Breast epithelium (tissue), 4 donors: ENCODE measurements at regions not wholly inside any gene's neighbourhood (a gene's known extent, or its start where the extent isn't known, plus 50 kb on each side); places are given as distances from the start of the nearest gene placed in this dataset.

Source experiments
- DNase-seq, 2 donors: peaks; one replicate each; pipeline ENCODE4 v3.0.0-alpha.2; 2019; ENCODE audit warnings: low spot score in 2 of 2
- H3K27ac ChIP-seq, 2 donors: fragments of 200-600 bp; sonication (generic) in 1 of 2; one replicate each; pipeline ENCODE4 v1.5.1; 2016 to 2019; ENCODE audit warnings: mild to moderate bottlenecking in 1 of 2
- H3K27me3 ChIP-seq, 2 donors: fragments of 200-600 bp; sonication (generic) in 1 of 2; one replicate each; pipeline versions ENCODE4 v1.5.1 to v1.6.0; 2017 to 2019; ENCODE audit warnings: control low read depth in 1 of 2, mild to moderate bottlenecking in 1 of 2
- H3K36me3 ChIP-seq: fragments of 200-600 bp; one replicate; pipeline ENCODE4 v1.5.1; 2019
- H3K4me1 ChIP-seq, 2 donors: fragments of 200-600 bp; sonication (generic); one replicate each; pipeline ENCODE4 v1.5.1; 2016 to 2019; ENCODE audit warnings: control low read depth in 1 of 2
- H3K4me3 ChIP-seq, 3 donors: fragments of 200-600 bp; sonication (generic); 1 replicate in 2 of 3; 2 replicates in 1 of 3; pipeline ENCODE4 v1.5.1; 2016 to 2019; ENCODE audit warnings: mild to moderate bottlenecking in 3 of 3, moderate library complexity in 2 of 3
- H3K9me3 ChIP-seq, 2 donors: fragments of 200-600 bp; sonication (generic) in 1 of 2; one replicate each; pipeline ENCODE4 v1.5.1; 2016 to 2019; ENCODE audit warnings: control low read depth in 1 of 2
- POLR2A ChIP-seq: fragments of 450-650 bp; IDR thresholded peaks from one replicate; pipeline ENCODE4 v1.6.1; 2016; ENCODE audit warnings: antibody characterized with exemption, mild to moderate bottlenecking, moderate library complexity
- POLR2AphosphoS5 ChIP-seq, 3 donors: sonication (generic); formaldehyde crosslinking; IDR thresholded peaks; one replicate each; pipeline ENCODE4 v1.6.1; 2017; ENCODE audit warnings: antibody characterized with exemption in 3 of 3
- intact Hi-C: fragments of 100-400 bp; cut with DNase I; formaldehyde crosslinking; loops from one replicate; pipeline ENCODE4 v1.15.1; 2023; ENCODE audit warnings: low total_unique reads
- TF ChIP-seq, protein P1 (sequence below), 3 donors: fragments of 450-650 bp; IDR thresholded peaks; one replicate each; pipeline ENCODE4 v1.5.1; 2016 to 2017; ENCODE audit warnings: antibody characterized with exemption in 3 of 3, mild to moderate bottlenecking in 3 of 3, moderate library complexity in 3 of 3

- no peaks in the 10 kb centered on the region for H3K9me3 ChIP-seq
- H3K27ac ChIP-seq, result no peak overlapping the region
- DNase-seq, result no peak
- no peaks in the 10 kb centered on the region for H3K4me1 ChIP-seq
- no peaks in the 10 kb centered on the region for H3K36me3 ChIP-seq
- no peak overlapping the region for H3K4me3 ChIP-seq
- TF ChIP-seq, protein P1, sequence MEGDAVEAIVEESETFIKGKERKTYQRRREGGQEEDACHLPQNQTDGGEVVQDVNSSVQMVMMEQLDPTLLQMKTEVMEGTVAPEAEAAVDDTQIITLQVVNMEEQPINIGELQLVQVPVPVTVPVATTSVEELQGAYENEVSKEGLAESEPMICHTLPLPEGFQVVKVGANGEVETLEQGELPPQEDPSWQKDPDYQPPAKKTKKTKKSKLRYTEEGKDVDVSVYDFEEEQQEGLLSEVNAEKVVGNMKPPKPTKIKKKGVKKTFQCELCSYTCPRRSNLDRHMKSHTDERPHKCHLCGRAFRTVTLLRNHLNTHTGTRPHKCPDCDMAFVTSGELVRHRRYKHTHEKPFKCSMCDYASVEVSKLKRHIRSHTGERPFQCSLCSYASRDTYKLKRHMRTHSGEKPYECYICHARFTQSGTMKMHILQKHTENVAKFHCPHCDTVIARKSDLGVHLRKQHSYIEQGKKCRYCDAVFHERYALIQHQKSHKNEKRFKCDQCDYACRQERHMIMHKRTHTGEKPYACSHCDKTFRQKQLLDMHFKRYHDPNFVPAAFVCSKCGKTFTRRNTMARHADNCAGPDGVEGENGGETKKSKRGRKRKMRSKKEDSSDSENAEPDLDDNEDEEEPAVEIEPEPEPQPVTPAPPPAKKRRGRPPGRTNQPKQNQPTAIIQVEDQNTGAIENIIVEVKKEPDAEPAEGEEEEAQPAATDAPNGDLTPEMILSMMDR (IDR thresholded peaks at IDR 0.05), result no peak
- TF ChIP-seq POLR2A (no peak), POLR2AphosphoS5 (IDR thresholded peaks at IDR 0.05) (no peak)
- H3K27me3 ChIP-seq, result no peaks in the 10 kb centered on the region
- intact Hi-C loops, result no loop called here
These were observed 147.6 kb downstream of the MIAT start for GRCh38 chr22:26804911-26805539.

DNA sequence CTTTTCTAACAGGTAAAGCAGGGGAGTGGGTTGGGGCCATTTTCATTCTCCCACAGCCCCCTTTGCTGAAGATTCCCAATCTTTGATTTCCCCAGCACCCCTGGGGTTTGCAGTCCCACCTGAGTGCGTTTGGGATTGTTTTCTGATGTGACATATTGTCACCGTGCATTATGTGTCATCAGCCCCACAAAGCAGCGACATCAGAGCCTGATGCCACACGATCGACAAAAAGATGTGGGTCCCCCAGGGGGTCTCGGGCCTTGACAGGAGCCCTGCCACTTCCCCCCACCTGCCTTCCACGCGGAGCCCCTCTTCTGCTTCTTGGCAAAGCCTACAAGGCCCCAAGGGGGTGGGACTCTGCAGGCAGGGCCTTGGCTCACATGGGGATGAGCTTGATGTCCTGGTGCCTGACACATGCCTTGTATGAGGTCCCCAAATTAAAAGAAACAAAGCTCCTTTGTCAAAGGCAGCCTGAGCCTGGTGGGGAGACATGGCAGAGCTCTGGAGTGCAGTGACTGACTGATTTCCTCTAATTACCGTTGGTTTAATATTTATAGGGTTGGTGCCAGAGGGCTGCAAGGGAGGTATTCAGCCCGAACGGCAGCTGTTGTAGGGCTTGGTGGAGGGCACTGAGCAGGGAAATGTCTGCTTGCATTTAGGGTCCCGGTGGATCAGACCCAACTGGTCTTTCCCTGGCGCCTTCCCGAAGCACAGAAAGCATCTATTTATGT lies 149.2 kb downstream of the MIAT start:
- H3K4me3 ChIP-seq, result no peak overlapping the region
- no peaks in the 10 kb centered on the region for H3K27me3 ChIP-seq
- DNase-seq, result no peak
- no peaks in the 10 kb centered on the region for H3K36me3 ChIP-seq
- H3K27ac ChIP-seq, result no peak overlapping the region
- TF ChIP-seq POLR2A (no peak), POLR2AphosphoS5 (IDR thresholded peaks at IDR 0.05) (no peak)
- TF ChIP-seq, protein P1 (IDR thresholded peaks at IDR 0.05), result no peak
- intact Hi-C loops, result no loop called here
- H3K9me3 ChIP-seq, result no peaks in the 10 kb centered on the region
- H3K4me1 ChIP-seq, result no peaks in the 10 kb centered on the region

DNA sequence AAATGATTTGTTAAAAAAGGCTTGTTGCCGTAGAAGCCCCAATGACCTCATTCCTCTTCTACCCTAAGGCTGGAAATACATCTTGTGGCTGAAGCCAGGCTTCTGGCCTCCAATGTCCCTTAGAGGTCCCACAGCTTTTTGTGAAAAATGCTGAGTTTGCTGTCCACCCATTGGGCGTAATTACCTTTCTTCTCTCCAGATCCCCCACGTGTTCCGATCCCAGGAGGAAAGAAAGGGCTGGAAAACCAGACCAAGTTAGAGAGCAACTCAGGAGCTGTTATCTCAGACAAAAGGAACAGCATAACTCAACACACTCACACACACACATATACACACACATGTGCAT lies 154.2 kb downstream of the MIAT start:
- TF ChIP-seq, protein P1 (IDR thresholded peaks at IDR 0.05), result no peak
- TF ChIP-seq POLR2A, result no peak
- no peak for TF ChIP-seq POLR2AphosphoS5 (IDR thresholded peaks at IDR 0.05)
- intact Hi-C loops, result no loop called here
- Histone ChIP-seq H3K36me3 (no peaks in the 10 kb centered on the region), H3K4me3 (no peak overlapping the region), H3K9me3 (no peaks in the 10 kb centered on the region), H3K27ac (no peak overlapping the region), H3K27me3 (no peaks in the 10 kb centered on the region), H3K4me1 (no peaks in the 10 kb centered on the region)
- no peak for DNase-seq

GRCh38 chr22:26812731-26813130 lies 155.3 kb downstream of the MIAT start:
- DNase-seq, result no peak
- no peaks in the 10 kb centered on the region for H3K4me1 ChIP-seq
- peaks cover 4 to 8% of the 10 kb centered on the region in 2 donors for H3K9me3 ChIP-seq
- no peak overlapping the region for H3K4me3 ChIP-seq
- no peak overlapping the region for H3K27ac ChIP-seq
- TF ChIP-seq POLR2AphosphoS5 (IDR thresholded peaks at IDR 0.05), result no peak
- no peak for TF ChIP-seq POLR2A
- TF ChIP-seq, protein P1 (IDR thresholded peaks at IDR 0.05), result no peak
- intact Hi-C loops, result no loop called here
- no peaks in the 10 kb centered on the region for H3K27me3 ChIP-seq
- H3K36me3 ChIP-seq, result no peaks in the 10 kb centered on the region

GRCh38 chr22:26816726-26817125 lies 159.3 kb downstream of the MIAT start:
- no peak for DNase-seq
- Histone ChIP-seq H3K9me3 (peaks cover 15 to 17% of the 10 kb centered on the region in 2 donors), H3K27me3 (no peaks in the 10 kb centered on the region), H3K4me1 (no peaks in the 10 kb centered on the region), H3K36me3 (no peaks in the 10 kb centered on the region), H3K27ac (no peak overlapping the region), H3K4me3 (no peak overlapping the region)
- TF ChIP-seq POLR2A (no peak), POLR2AphosphoS5 (IDR thresholded peaks at IDR 0.05) (no peak)
- TF ChIP-seq, protein P1 (IDR thresholded peaks at IDR 0.05), result no peak
- intact Hi-C loops, result no loop called here
